NB4 (cell line): ENCODE measurements at regions not wholly inside any gene's neighbourhood (a gene's known extent, or its start where the extent isn't known, plus 50 kb on each side); places are given as distances from the start of the nearest gene placed in this dataset.
"Not testable (repeated sequence)": the region's sequence is repeated elsewhere in the genome, so short reads cannot be mapped to it uniquely, and the experiment has no call there.

Experiments used
- DNase-seq: peaks from one replicate; pipeline ENCODE4 v3.0.0; 2010; ENCODE audit warnings: low read depth
- H3K4me3 ChIP-seq: one replicate; pipeline ENCODE4 v1.5.1; 2011; ENCODE audit warnings: mild to moderate bottlenecking, low read depth, low read length, moderate library complexity
- MYC ChIP-seq: IDR thresholded peaks from 2 replicates; pipeline ENCODE4 v1.6.1; 2011; ENCODE audit warnings: low read depth, low read length
- POLR2A ChIP-seq: IDR thresholded peaks from 2 replicates; pipeline ENCODE4 v1.6.1; 2011; ENCODE audit warnings: mild to moderate bottlenecking; ENCODE audit not compliant: insufficient read length; ENCODE audit errors: extremely low read depth
- TF ChIP-seq, protein P1 (sequence below): IDR thresholded peaks from 2 replicates; pipeline ENCODE4 v1.6.1; 2011; ENCODE audit warnings: low read depth, low read length
- TF ChIP-seq, protein P2 (sequence below): IDR thresholded peaks from one replicate; pipeline ENCODE4 v1.5.1; 2012; ENCODE audit warnings: low read depth, low read length

DNA sequence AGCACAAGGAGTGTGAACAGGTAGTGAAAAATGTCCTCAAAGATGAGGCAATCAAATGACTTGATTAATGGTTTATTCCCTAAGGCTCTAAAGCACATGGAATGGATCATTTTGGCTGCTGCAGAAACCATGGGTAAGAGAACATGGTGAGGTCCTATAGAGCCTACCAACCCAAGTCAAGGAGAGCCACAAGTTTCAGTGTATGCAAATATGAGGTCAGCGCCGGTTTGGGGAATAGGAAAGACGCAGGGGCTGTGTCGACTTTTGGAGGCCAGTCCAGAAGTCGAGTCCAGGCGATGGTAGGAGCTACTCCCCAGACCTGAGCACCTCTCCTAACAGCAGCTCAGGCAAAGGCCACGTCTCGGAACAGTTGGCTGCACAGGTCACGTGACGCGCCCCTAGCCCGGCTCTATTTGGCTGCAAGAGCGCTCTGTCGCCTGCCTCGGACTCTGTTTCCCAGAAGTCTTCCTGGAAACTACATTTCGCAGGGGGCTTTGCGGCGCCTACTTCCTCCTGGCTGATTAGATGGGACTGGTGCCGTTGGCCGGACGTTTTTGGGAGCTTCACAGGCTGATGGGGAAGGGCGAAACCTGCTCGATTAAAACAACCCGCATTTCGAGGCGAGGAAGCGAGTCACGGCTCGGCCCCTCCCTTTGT, 74.4 kb upstream of the CHD6 start:
- DNase-seq = peak; percentile 94
- H3K4me3 ChIP-seq = peak overlapping the region; percentile 82
- TF ChIP-seq, protein P1, sequence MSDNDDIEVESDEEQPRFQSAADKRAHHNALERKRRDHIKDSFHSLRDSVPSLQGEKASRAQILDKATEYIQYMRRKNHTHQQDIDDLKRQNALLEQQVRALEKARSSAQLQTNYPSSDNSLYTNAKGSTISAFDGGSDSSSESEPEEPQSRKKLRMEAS = peak; percentile 92
- TF ChIP-seq POLR2A (peak; percentile 32), MYC (no peak)
- TF ChIP-seq, protein P2, sequence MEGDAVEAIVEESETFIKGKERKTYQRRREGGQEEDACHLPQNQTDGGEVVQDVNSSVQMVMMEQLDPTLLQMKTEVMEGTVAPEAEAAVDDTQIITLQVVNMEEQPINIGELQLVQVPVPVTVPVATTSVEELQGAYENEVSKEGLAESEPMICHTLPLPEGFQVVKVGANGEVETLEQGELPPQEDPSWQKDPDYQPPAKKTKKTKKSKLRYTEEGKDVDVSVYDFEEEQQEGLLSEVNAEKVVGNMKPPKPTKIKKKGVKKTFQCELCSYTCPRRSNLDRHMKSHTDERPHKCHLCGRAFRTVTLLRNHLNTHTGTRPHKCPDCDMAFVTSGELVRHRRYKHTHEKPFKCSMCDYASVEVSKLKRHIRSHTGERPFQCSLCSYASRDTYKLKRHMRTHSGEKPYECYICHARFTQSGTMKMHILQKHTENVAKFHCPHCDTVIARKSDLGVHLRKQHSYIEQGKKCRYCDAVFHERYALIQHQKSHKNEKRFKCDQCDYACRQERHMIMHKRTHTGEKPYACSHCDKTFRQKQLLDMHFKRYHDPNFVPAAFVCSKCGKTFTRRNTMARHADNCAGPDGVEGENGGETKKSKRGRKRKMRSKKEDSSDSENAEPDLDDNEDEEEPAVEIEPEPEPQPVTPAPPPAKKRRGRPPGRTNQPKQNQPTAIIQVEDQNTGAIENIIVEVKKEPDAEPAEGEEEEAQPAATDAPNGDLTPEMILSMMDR = no peak

DNA sequence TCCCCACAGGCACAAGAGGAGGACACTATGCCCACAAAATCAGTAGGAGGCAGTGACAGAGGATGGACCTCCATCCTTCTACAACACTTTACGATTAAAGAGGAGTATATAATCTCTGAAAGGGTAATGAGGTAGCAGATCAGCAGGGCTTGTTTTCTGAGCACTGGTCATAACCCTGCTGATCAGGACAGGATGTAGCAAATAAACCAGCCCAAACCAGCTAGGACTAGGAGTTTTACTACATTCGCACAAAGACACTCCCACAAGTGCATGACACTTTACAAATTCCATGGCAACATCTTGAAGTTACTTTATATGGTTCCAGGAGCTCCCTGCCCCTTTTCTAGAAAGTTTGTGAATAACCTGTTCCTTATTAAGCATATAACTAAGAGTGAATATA, 73.3 kb upstream of the CHD6 start:
- TF ChIP-seq MYC = no peak
- TF ChIP-seq, protein P2 = no peak
- TF ChIP-seq, protein P1 = no peak
- no peak for TF ChIP-seq POLR2A
- DNase-seq = no peak
- no peak overlapping the region for H3K4me3 ChIP-seq

DNA sequence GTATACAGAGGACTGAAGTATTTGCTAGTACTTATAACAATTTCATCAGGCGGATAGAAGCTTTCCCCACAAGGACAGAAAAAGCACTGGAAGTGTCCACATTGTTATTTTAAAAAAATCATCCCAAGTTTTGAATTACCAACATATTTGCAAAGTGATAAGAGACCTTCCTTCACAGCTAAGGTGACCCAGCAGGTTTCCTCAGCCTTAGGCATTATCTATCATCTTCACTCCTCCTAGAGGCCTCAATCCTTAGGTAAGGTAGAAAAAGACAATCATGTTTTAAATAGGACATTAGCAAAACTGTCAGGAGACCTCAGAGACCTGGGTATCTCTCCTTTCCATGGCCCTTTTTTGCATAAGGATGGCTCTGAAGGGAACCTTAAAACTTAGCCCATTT, 72.5 kb upstream of the CHD6 start:
- TF ChIP-seq POLR2A = no peak
- TF ChIP-seq MYC = no peak
- TF ChIP-seq, protein P2 = no peak
- TF ChIP-seq, protein P1 = no peak
- DNase-seq = no peak
- no peak overlapping the region for H3K4me3 ChIP-seq

DNA sequence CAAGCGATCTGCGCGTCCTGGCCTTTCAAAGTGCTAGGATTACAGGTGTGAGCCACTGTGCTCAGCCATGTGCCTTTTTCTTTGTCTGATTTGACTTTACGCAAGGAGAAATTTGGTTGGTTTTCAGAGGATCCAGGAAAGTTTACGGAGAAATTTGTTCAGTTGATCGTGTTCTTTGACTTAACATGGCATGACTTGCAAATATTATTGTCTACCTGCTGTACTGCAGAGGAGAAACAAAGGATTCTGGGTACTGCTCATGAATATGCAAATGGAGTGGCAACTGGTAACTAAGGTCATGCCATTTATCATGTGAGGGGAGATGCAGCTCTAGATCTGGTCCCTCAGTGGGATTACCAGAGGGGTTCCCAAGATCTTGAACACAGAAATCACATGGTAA, 68.8 kb upstream of the CHD6 start:
- DNase-seq = peak; percentile 15
- no peak overlapping the region for H3K4me3 ChIP-seq
- TF ChIP-seq POLR2A (no peak), MYC (no peak)
- TF ChIP-seq, protein P1 = no peak
- TF ChIP-seq, protein P2 = no peak

DNA sequence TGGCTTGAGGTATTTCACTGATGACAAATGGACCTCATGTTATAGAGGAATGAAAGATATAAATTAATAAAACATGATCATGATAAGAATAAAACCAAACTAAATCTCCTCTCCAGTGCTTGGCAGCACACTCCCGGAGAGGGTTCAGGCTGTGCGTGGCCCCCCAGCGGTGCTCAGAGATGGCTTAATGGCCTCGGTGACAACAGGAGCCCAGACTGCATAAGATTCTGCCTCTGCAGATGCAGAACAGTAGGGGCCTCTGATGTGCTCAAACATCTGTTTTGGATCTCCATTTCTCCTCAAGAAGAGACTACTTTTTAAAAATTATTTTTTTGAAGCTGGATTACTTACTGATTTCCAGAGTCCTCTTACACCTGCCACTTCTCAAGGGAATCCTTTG, 67.0 kb upstream of the CHD6 start:
- H3K4me3 ChIP-seq, DNase-seq: not testable (repeated sequence)

DNA sequence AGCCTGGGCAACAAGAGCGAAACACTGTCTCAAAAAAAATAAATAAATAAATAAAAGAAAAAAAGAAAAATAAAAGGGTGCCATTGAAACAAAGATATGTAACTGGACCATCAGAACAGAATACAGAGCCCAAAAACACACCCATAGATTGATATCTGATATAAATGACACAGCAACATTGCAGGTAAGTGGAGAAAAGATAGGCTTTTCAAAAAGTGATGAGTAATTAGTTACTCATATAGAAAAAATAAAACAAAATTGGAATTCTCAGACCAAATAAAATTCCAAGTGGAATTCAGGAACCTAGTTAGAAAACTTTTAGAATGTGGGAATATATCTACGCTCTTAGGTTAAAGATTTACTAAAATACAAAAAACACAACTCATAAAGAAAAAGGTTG, 60.6 kb upstream of the CHD6 start:
- TF ChIP-seq, protein P2 = no peak
- TF ChIP-seq MYC (no peak), POLR2A (no peak)
- TF ChIP-seq, protein P1 = no peak
- no peak for DNase-seq
- H3K4me3 ChIP-seq = no peak overlapping the region
